Left cardiac atrium (tissue), 4 donors: ENCODE measurements at regions not wholly inside any gene's neighbourhood (a gene's known extent, or its start where the extent isn't known, plus 50 kb on each side); places are given as distances from the start of the nearest gene placed in this dataset.
A peak's percentile ranks its signal among the peaks of the same experiment; 100 is the strongest.
"Not testable (repeated sequence)": the region's sequence is repeated elsewhere in the genome, so short reads cannot be mapped to it uniquely, and the experiment has no call there.

Source experiments
- ATAC-seq, 2 donors: fragments of 200-7000 bp; cut with Tn5 transposase; one replicate each; pipeline ENCODE4 v1.9.1; 2020; ENCODE audit warnings: mild to moderate bottlenecking in 2 of 2, moderate library complexity in 2 of 2
- DNase-seq: peaks from one replicate; pipeline ENCODE4 v3.0.0-alpha.2; 2020
- intact Hi-C, 2 donors: fragments of 100-400 bp; cut with DNase I; formaldehyde crosslinking; loops; one replicate each; pipeline versions ENCODE4 v1.14.1 to v1.15.1; 2022 to 2023
- donor health status: DM: no; HTN: yes; CAD: no.
- donor health status: DM: no; HTN: yes; CAD: no; lungs with severe emphysema.
- donor health status: DM: yes; HTN: yes; CAD: no.
- donor health status: Dilated cardiomyopathy.

DNA sequence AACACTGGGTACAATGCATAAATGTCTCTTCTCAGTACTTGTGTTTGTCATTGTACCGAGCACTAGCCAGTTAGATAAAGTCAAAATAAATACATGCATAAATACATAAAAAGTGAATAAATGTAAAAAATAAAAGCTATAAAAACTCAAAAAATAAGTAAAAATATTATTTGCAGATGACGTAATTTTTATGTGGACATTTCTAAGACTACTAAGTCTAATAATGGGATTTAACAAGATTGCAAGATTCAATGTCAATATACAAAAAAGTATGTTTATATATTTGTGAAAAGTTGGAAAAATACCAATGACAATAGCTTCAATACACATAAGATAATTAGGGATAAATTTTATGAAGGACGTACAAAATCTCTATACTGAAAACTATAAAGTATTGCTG lies 639.6 kb downstream of the CBLN4 start:
- ATAC-seq (no peak), DNase-seq (no peak)
- intact Hi-C loops = no loop called here

GRCh38 chr20:55360895-55361294 lies 644.4 kb downstream of the CBLN4 start:
- ATAC-seq (no peak), DNase-seq (no peak)
- intact Hi-C loops = no loop called here

GRCh38 chr20:55354720-55355119 lies 650.6 kb downstream of the CBLN4 start:
- ATAC-seq (no peak), DNase-seq (no peak)
- intact Hi-C loops = no loop called here

DNA sequence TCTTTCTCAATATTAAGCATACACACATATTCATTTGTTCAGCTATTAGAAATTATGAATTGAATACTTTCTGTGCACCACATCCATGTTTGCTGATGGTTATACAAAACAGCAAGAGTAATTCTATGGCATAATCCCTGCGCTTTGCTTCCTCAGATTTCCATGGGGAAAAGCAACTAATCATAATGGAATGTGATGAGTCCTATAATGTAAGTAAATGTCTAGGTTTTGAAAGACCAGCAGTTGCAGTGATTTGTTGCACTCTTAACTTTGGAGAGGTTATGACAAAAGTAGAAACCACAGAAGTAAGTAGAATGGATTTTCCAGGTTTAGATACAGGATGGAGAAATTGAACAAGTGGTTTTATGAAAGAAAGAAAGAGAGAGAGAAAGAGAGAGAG lies 652.1 kb downstream of the CBLN4 start:
- ATAC-seq = no peak
- no peak for DNase-seq
- intact Hi-C loops = no loop called here

GRCh38 chr20:55348223-55348622 lies 657.1 kb downstream of the CBLN4 start:
- DNase-seq (no peak), ATAC-seq (no peak)
- intact Hi-C loops = no loop called here

- ATAC-seq (no peak), DNase-seq (no peak)
- intact Hi-C loops = no loop called here
These were observed 662.5 kb downstream of the CBLN4 start for GRCh38 chr20:55342822-55343221.

DNA sequence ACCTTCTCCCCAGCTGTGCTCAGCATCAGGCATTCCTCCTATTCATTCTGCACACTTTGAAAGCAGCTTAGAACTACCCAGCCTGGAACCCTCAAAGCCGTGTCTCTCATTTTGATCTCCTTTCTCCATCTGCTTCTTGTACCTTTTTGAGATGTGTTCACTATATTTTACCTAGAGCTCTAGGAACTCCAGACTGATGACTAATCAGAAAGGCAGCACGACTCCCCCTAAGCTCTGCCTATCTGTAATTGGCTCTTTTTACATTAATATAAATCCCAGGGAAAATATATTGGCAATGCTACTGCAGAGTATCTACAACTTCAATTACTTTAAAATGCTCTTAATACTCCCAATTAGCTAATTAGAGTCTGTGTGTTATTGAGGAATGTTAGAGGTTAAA lies 671.5 kb downstream of the CBLN4 start:
- ATAC-seq (peak in 1 of 2 donors; percentile 44), DNase-seq (no peak)
- intact Hi-C loops = no loop called here

- intact Hi-C loops = no loop called here
- DNase-seq (no peak), ATAC-seq (no peak)
These were observed 676.2 kb downstream of the CBLN4 start for GRCh38 chr20:55329108-55329507.

DNA sequence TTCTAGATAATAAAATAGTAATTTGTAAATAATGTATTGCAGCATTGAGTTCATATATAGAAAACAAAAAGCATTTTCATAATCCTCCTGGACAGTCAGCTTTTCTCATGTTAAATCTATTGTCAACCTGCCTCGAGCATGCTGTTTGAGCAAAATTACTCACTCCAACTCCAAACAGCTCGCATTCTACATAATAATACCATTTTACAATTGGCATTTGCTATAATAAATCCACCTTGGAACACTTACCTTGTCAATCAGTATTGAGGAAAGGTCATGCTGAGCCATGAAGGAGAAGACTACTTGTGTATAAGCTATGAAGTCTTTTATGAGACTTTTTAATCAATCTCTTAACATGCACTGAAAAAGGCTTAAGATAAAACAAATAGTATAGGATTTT lies 682.6 kb downstream of the CBLN4 start:
- intact Hi-C loops = no loop called here
- no peak for DNase-seq
- no peak for ATAC-seq

DNA sequence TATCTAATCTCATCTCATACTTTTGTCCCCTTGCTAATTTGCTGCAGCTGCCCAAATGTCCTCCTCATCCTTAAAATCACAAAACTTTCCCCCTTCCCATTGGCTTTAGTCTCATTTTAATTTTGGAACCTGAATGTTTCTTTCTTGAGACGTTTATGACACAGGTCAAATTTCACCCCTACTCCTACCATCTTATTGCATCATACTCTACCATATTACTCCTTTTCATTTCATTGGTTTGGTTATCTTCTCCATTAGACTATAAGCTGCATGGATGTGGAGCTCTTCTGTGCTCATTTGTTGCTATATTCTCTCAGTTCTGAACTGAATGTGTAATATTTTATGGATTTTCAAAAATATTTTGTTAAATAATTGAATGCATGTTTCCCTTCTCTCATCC lies 688.6 kb downstream of the CBLN4 start:
- no peak for ATAC-seq
- DNase-seq = no peak
- intact Hi-C loops = no loop called here

DNA sequence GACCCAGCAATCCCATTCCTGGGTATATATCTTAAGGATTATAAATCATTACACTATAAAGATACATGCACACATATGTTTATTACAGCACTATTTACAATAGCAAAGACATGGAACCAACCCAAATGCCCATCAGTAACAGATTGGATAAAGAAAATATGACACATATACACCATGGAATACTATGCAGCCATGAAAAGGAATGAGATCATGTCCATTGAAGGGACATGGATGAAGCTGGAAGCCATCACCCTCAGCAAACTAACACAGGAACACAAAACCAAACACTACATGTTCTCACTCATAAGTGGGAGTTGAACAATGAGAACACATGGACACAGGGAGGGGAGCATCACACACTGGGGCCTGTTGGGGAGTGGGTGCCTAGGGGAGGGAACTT lies 694.5 kb downstream of the CBLN4 start:
- DNase-seq, ATAC-seq, intact Hi-C loops: not testable (repeated sequence)

DNA sequence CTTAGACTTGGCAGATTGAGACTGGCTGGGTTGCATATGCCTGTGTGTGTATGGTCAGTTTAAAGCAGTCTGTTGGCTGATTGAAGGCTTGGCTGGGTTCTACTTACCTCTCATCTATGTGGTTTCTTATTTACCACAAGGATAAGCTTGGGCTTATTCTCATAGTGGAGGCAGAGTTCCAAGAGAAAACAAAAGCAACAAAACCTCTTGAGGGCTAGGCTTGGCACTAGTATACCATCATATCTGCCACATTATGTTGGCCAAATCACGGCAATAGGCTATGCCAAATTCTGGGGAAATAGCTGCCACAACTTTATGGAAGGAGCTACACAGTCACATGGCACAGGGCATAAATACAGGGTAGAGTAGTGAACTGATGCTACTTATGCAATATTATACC lies 714.1 kb downstream of the CBLN4 start:
- intact Hi-C loops = no loop called here
- ATAC-seq = no peak

GRCh38 chr20:55283889-55284288 lies 721.4 kb downstream of the CBLN4 start:
- ATAC-seq = no peak

More for the DNA sequence above, 714.1 kb downstream of the CBLN4 start:
- DNase-seq = no peak

DNA sequence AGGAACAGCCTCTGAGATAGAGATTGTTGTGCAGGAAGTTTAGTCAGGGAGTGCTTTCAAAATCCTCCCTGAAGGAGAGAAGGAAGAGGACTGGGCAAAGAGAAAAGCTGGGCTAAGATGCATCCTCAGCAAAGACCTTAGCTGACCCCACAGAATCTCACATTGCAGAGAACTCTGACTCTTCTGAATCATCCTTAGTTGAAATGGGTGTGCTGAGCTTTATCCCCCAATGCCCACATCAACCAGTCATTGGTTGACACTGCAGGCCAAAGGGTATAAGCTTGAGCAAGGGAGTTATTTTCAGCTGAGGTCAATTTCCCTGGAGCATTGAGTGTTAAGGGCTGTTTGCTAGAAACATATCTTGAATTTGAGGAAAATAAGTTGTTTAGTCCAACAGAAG lies 732.2 kb downstream of the CBLN4 start:
- ATAC-seq (peak; percentile 58 to 91), DNase-seq (no peak)
- intact Hi-C loops = no loop called here

More at GRCh38 chr20:55283889-55284288, 721.4 kb downstream of the CBLN4 start:
- DNase-seq = no peak
- intact Hi-C loops = no loop called here

- ATAC-seq (no peak), DNase-seq (no peak)
- intact Hi-C loops = no loop called here
These were observed 733.9 kb downstream of the CBLN4 start for GRCh38 chr20:55271371-55271770.

GRCh38 chr20:55269913-55270312 lies 735.4 kb downstream of the CBLN4 start:
- intact Hi-C loops = no loop called here
- DNase-seq (no peak), ATAC-seq (no peak)

- ATAC-seq (no peak), DNase-seq (no peak)
- intact Hi-C loops = no loop called here
These were observed 739.0 kb downstream of the CBLN4 start for GRCh38 chr20:55266361-55266760.

GRCh38 chr20:55264703-55265239 lies 740.5 kb downstream of the CBLN4 start:
- no peak for ATAC-seq
- intact Hi-C loops = no loop called here
- DNase-seq = no peak

- ATAC-seq (no peak), DNase-seq (no peak)
- intact Hi-C loops = no loop called here
These were observed 746.8 kb downstream of the CBLN4 start for GRCh38 chr20:55258559-55258958.

DNA sequence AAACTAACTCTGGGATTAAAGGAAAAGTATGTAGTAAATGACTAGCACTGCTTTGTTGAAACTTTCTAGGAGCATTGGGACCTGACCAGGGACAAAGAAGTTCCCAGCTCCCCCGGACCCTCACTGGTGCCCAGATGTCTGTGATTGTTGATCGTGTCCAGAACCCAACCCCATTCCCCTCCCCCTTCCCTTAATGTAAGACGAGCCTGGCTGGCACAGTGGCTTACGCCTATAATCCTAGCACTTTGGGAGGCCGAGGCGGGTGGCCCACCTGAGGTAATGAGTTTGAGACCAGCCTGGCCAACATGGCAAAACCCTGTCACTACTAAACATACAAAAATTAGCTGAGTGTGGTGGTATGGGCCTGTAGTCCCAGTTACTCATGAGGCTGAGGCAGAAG lies 750.3 kb downstream of the CBLN4 start:
- ATAC-seq = no peak
- DNase-seq = no peak
- intact Hi-C loops = no loop called here

DNA sequence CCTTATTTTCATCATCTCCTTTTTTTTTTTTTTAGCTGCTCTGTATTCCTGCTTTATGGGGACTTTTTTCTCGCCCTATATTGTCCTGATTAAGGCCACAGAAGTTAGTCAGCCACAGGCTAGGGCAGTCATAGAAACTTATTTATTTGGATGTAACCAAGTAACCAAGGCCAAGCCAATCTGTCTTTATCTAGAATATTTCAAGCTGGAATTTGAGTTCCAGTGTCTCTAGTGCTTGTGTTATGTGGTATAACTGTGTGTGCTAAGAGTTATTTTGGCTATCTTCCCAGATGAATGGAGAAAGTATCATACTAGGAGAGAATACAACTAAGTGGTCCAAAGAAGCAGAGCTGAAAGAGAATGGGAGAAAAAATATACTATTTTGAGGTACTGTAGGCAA lies 751.5 kb downstream of the CBLN4 start:
- ATAC-seq (peak; percentile 97 to 99), DNase-seq (no peak)
- intact Hi-C loops = no loop called here

- intact Hi-C loops = no loop called here
- ATAC-seq = peak in 1 of 2 donors; percentile 44
- DNase-seq = no peak
These were observed 752.8 kb downstream of the CBLN4 start for GRCh38 chr20:55252521-55252920.
